H1 (cell line): ENCODE measurements at regions not wholly inside any gene's neighbourhood (a gene's known extent, or its start where the extent isn't known, plus 50 kb on each side); places are given as distances from the start of the nearest gene placed in this dataset.

Experiments
- CTCF ChIA-PET: fragments of 300-600 bp; sonication (Branson Sonifier 250); formaldehyde crosslinking; loops from one replicate; lab custom pipeline; 2021; ENCODE audit not compliant: partially characterized antibody; lab: Charles Lee
- POLR2A ChIA-PET: fragments of 300-600 bp; sonication (Branson Sonifier 250); formaldehyde crosslinking; loops from one replicate; lab custom pipeline; 2021; ENCODE audit warnings: inconsistent platforms; ENCODE audit not compliant: partially characterized antibody; lab: Charles Lee
- DNase-seq, 2 experiments: peaks; one replicate each; pipeline versions ENCODE4 v3.0.0 to v3.0.0-alpha.2; 2010 to 2022; ENCODE audit warnings: low spot score in 2 of 2, low read depth in 1 of 2, mixed read lengths in 1 of 2
- FAIRE-seq: peaks from 2 replicates; lab custom pipeline; 2011; peaks lifted over from hg19 to GRCh38; lab: Jason Lieb, UNC
- H2AFZ ChIP-seq: 2 replicates; pipeline ENCODE4 v1.8.1; 2012; ENCODE audit warnings: low read length, inconsistent platforms
- H2AK5ac ChIP-seq: 2 replicates; pipeline ENCODE4 v1.6.1; 2013; ENCODE audit warnings: low read depth, low read length
- H2BK120ac ChIP-seq: replicated peaks from 2 replicates; pipeline ENCODE3; 2013; ENCODE audit warnings: low read depth, low read length, inconsistent platforms
- H2BK12ac ChIP-seq: 2 replicates; pipeline ENCODE4 v1.6.1; 2013; ENCODE audit warnings: low read depth, low read length
- H2BK15ac ChIP-seq: 2 replicates; pipeline ENCODE4 v1.6.1; 2013; ENCODE audit warnings: low read length
- H2BK20ac ChIP-seq: 2 replicates; pipeline ENCODE4 v1.6.1; 2013; ENCODE audit warnings: low read length
- H2BK5ac ChIP-seq: 2 replicates; pipeline ENCODE4 v1.6.1; 2013; ENCODE audit warnings: low read depth, low read length
- H3K14ac ChIP-seq: 2 replicates; pipeline ENCODE4 v1.6.1; 2013; ENCODE audit warnings: inconsistent platforms; ENCODE audit not compliant: insufficient read length
- H3K18ac ChIP-seq: 2 replicates; pipeline ENCODE4 v1.6.1; 2013; ENCODE audit warnings: low read length; ENCODE audit errors: extremely low read depth
- H3K23ac ChIP-seq: 2 replicates; pipeline ENCODE4 v1.6.1; 2013; ENCODE audit warnings: inconsistent platforms; ENCODE audit not compliant: insufficient read length
- H3K23me2 ChIP-seq: 2 replicates; pipeline ENCODE4 v1.6.1; 2013; ENCODE audit warnings: low read depth, low read length
- H3K27ac ChIP-seq: 2 replicates; pipeline ENCODE4 v1.6.1; 2011; ENCODE audit warnings: low read depth, low read length, inconsistent platforms
- H3K27me3 ChIP-seq, 4 experiments: replicated peaks in 1 of 4; 1 replicate in 1 of 4; 2 replicates in 3 of 4; pipeline versions ENCODE4 v1.6.1 to v1.8.1; 2011 to 2013; ENCODE audit warnings: low read length in 3 of 4, mild to moderate bottlenecking in 3 of 4, inconsistent platforms in 2 of 4, mixed read lengths in 2 of 4, moderate library complexity in 1 of 4; ENCODE audit not compliant: control insufficient read depth in 3 of 4, insufficient read depth in 3 of 4; ENCODE audit errors: extremely low read depth in 1 of 4
- H3K36me3 ChIP-seq, 4 experiments: 2 replicates each; pipeline versions ENCODE4 v1.6.1 to v1.8.1; 2011 to 2013; ENCODE audit warnings: mild to moderate bottlenecking in 4 of 4, low read length in 3 of 4, moderate library complexity in 2 of 4, control low read depth in 1 of 4, inconsistent platforms in 1 of 4; ENCODE audit not compliant: insufficient read depth in 4 of 4, control insufficient read depth in 2 of 4
- H3K4ac ChIP-seq: replicated peaks from 2 replicates; pipeline ENCODE3; 2013; ENCODE audit warnings: low read length, low read depth, mixed read lengths, inconsistent platforms; ENCODE audit not compliant: insufficient read length
- H3K4me1 ChIP-seq, 4 experiments: replicated peaks in 1 of 4; 1 replicate in 1 of 4; 2 replicates in 3 of 4; pipeline versions ENCODE4 v1.6.1 to v1.8.1; 2011 to 2013; ENCODE audit warnings: low read length in 3 of 4, inconsistent platforms in 2 of 4, mixed read lengths in 1 of 4; ENCODE audit not compliant: insufficient read depth in 4 of 4, control insufficient read depth in 3 of 4
- H3K4me2 ChIP-seq, 2 experiments: 2 replicates each; pipeline versions ENCODE4 v1.6.1 to v1.8.1; 2011 to 2013; ENCODE audit warnings: low read depth in 2 of 2, low read length in 2 of 2, control low read depth in 1 of 2, inconsistent platforms in 1 of 2, mild to moderate bottlenecking in 1 of 2; ENCODE audit not compliant: insufficient read depth in 1 of 2
- H3K4me3 ChIP-seq, 4 experiments: fragments of 200-600, 300-600 bp in 1 of 4; sonication (generic), shearing (Covaris generic), sonication (Bioruptor Twin) in 1 of 4; 2 replicates each; pipeline versions ENCODE4 v1.5.1 to v1.8.1; 2011 to 2016; ENCODE audit warnings: low read length in 4 of 4, low read depth in 3 of 4, control low read depth in 2 of 4, inconsistent platforms in 2 of 4, mild to moderate bottlenecking in 2 of 4, mixed read lengths in 1 of 4, moderate library complexity in 1 of 4; ENCODE audit not compliant: insufficient read depth in 2 of 4; ENCODE audit errors: extremely low read depth in 1 of 4
- H3K56ac ChIP-seq: replicated peaks from 2 replicates; pipeline ENCODE3; 2013; ENCODE audit warnings: low read depth, mild to moderate bottlenecking, mixed read lengths, low read length, inconsistent platforms; ENCODE audit not compliant: insufficient read length
- H3K79me1 ChIP-seq: 2 replicates; pipeline ENCODE4 v1.6.1; 2013; ENCODE audit warnings: low read depth, low read length, control low read depth
- H3K79me2 ChIP-seq, 2 experiments: 2 replicates each; pipeline versions ENCODE4 v1.6.1 to v1.8.1; 2012 to 2013; ENCODE audit warnings: low read length in 2 of 2, mild to moderate bottlenecking in 2 of 2, inconsistent platforms in 1 of 2; ENCODE audit not compliant: insufficient read depth in 2 of 2, control insufficient read depth in 1 of 2
- H3K9ac ChIP-seq, 4 experiments: replicated peaks in 1 of 4; 1 replicate in 1 of 4; 2 replicates in 3 of 4; pipeline versions ENCODE4 v1.6.1 to v1.8.1; 2011 to 2013; ENCODE audit warnings: low read depth in 3 of 4, low read length in 3 of 4, control low read depth in 2 of 4, mild to moderate bottlenecking in 2 of 4, moderate library complexity in 2 of 4, inconsistent platforms in 1 of 4; ENCODE audit errors: extremely low read depth in 1 of 4
- H3K9me3 ChIP-seq, 2 experiments: 2 replicates each; pipeline versions ENCODE4 v1.6.1 to v1.8.1; 2012 to 2013; ENCODE audit warnings: mild to moderate bottlenecking in 2 of 2, moderate library complexity in 2 of 2, control low read depth in 1 of 2, inconsistent platforms in 1 of 2, low read depth in 1 of 2, low read length in 1 of 2, mixed read lengths in 1 of 2; ENCODE audit not compliant: insufficient read depth in 2 of 2
- H4K20me1 ChIP-seq, 2 experiments: replicated peaks in 1 of 2; 2 replicates each; pipeline versions ENCODE3 to v1.8.1; 2011 to 2013; ENCODE audit warnings: inconsistent platforms in 2 of 2, low read length in 2 of 2, mild to moderate bottlenecking in 1 of 2; ENCODE audit not compliant: insufficient read depth in 2 of 2, control insufficient read depth in 1 of 2
- H4K5ac ChIP-seq: 2 replicates; pipeline ENCODE4 v1.6.1; 2013; ENCODE audit warnings: low read length, low read depth, mixed read lengths, inconsistent platforms; ENCODE audit not compliant: insufficient read length
- H4K8ac ChIP-seq: 2 replicates; pipeline ENCODE4 v1.8.0; 2013; ENCODE audit warnings: mild to moderate bottlenecking, moderate library complexity, low read length, inconsistent platforms; ENCODE audit not compliant: insufficient read depth; ENCODE audit errors: extremely low read depth
- H4K91ac ChIP-seq: replicated peaks from 2 replicates; pipeline ENCODE3; 2013; ENCODE audit warnings: low read length, mixed read lengths, inconsistent platforms; ENCODE audit not compliant: insufficient read length
- HDAC2 ChIP-seq, 2 experiments: fragments of 300-600 bp in 1 of 2; sonication (generic) in 1 of 2; IDR thresholded peaks; 2 replicates each; pipeline ENCODE4 v1.6.1; 2011 to 2012; ENCODE audit warnings: low read depth in 2 of 2, low read length in 2 of 2, mild to moderate bottlenecking in 2 of 2, moderate library complexity in 2 of 2, borderline replicate concordance in 1 of 2, inconsistent platforms in 1 of 2
- KDM1A ChIP-seq: fragments of 200-600, 300-600 bp; sonication (generic); IDR thresholded peaks from 2 replicates; pipeline ENCODE4 v1.7.1; 2016; ENCODE audit warnings: mild to moderate bottlenecking, low read length, borderline replicate concordance
- WGBS, 2 experiments: shearing (Covaris generic) in 1 of 2; methylation state at CpG; one replicate each; pipeline versions ENCODE4 v1.1.6 to v1.1.7; 2013 to 2015; ENCODE audit warnings: low lambda C conversion rate in 2 of 2, mixed read lengths in 2 of 2, inconsistent platforms in 1 of 2, low coverage in 1 of 2, missing lambda C conversion rate in 1 of 2; ENCODE audit not compliant: insufficient replicate concordance in 2 of 2, insufficient coverage in 1 of 2, insufficient read length in 1 of 2; ENCODE audit errors: extremely low coverage in 1 of 2, missing lambda C conversion rate in 1 of 2; 5-methylcytosine and 5-hydroxymethylcytosine counted together

- no peak overlapping the region for H3K23ac ChIP-seq
- 84% methylated on average over 10 of the region's 10 CpGs; no CpG with 5 or more reads in 1 of the 2 experiments for WGBS, 2 experiments
- H2BK15ac ChIP-seq = 0 out of 2 replicates have a peak overlapping the region, but pooled peaks have one; percentile 88
- TF ChIP-seq HDAC2 (IDR thresholded peaks at IDR 0.05; ENCODE audit: borderline replicate concordance in 1 of 2, low read depth in 2 of 2, low read length in 2 of 2) (no peak), KDM1A (peak; percentile 36; the same call in 1 of the 2 replicates)
- H3K18ac ChIP-seq = no peak overlapping the region
- H2BK5ac ChIP-seq = no peak overlapping the region
- FAIRE-seq = no peak
- no peaks in the 10 kb centered on the region for H3K79me1 ChIP-seq
- ChIA-PET POLR2A (no interaction called here), CTCF (interaction anchor here (1.0 to 2.2 kb wide), 2 partner anchors 40 to 102 kb away, joined by 3 to 5 read pairs; no protein-coding TSS in a partner anchor)
- no peak for DNase-seq
- no peak overlapping the region for H3K56ac ChIP-seq
- no peaks in the 10 kb centered on the region for H4K20me1 ChIP-seq
- H3K9me3 ChIP-seq = no peaks in the 10 kb centered on the region
- no peaks in the 10 kb centered on the region for H3K79me2 ChIP-seq
- no peak overlapping the region for H4K5ac ChIP-seq
- no peaks in the 10 kb centered on the region; a peak in 2 of 8 replicates for H3K36me3 ChIP-seq
- peak overlapping the region; percentile 90; the same call in 1 of the 2 replicates for H2AK5ac ChIP-seq
- peaks cover 0 to 4% (median 0%) of the 10 kb centered on the region in 4 experiments; a peak in 3 of 7 replicates for H3K27me3 ChIP-seq
- peak overlapping the region; percentile 72; the same call in 1 of the 2 replicates for H2BK20ac ChIP-seq
- H2BK120ac ChIP-seq = no peak overlapping the region
- peaks cover 2% of the 10 kb centered on the region; the same call in 1 of the 2 replicates for H3K23me2 ChIP-seq
- H3K4me3 ChIP-seq = no peak overlapping the region
- H2BK12ac ChIP-seq = no peak overlapping the region
- H3K9ac ChIP-seq = no peak overlapping the region
- no peak overlapping the region for H3K27ac ChIP-seq
- no peak overlapping the region; a peak in 1 of 4 replicates for H3K4me2 ChIP-seq
- H3K4ac ChIP-seq = no peak overlapping the region
- peaks cover 0 to 10% (median 2%) of the 10 kb centered on the region in 4 experiments; a peak in 6 of 7 replicates for H3K4me1 ChIP-seq
- H2AFZ ChIP-seq = no peak overlapping the region
- H3K14ac ChIP-seq = no peak overlapping the region
- H4K91ac ChIP-seq = peak overlapping the region; percentile 62
- 0 out of 2 replicates have a peak overlapping the region, but pooled peaks have one; percentile 7 for H4K8ac ChIP-seq
Observed at GRCh38 chr12:113639474-113639873, 167.8 kb upstream of the LHX5 start.
